H1 (cell line): ENCODE measurements at regions not wholly inside any gene's neighbourhood (a gene's known extent, or its start where the extent isn't known, plus 50 kb on each side); places are given as distances from the start of the nearest gene placed in this dataset.

ENCODE experiments used
- ATF3 ChIP-seq: IDR thresholded peaks from 2 replicates; pipeline ENCODE4 v1.6.1; 2011; ENCODE audit warnings: low read depth, mild to moderate bottlenecking, low read length; ENCODE audit not compliant: insufficient read depth
- EGR1 ChIP-seq: IDR thresholded peaks from 2 replicates; pipeline ENCODE4 v1.6.1; 2011; ENCODE audit warnings: low read depth, low read length, borderline replicate concordance

- no peak for TF ChIP-seq ATF3
- no peak for TF ChIP-seq EGR1
Observed at GRCh38 chr1:147834810-147835209, 67.8 kb upstream of the GJA8 start (continued).
